ENCODE measurements at regions not wholly inside any gene's neighbourhood (a gene's known extent, or its start where the extent isn't known, plus 50 kb on each side); places are given as distances from the start of the nearest gene placed in this dataset.

DNA sequence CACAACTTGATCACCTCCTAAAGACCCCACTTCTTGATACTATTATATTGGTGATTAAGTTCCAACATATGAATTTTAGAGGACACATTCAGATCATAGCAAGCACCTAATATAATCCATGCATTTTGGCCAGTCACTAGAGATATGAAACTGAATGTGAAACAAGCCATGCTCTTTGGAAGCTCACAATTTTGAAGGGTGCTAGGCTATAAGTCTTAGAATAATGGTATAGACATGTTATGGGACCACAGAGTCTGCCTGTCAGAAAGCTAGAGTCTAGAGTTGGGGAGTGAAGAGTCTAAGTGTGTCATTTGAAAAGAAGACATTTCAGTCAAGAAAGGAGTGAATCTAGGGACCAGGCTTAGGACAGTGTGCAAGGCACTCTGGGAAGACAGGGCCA, 186.4 kb upstream of the SLC24A5 start:
- no peak for DNase-seq (ENCODE audit: low spot score)
- intact Hi-C loops (cut with DNase I): no loop called here

- no peak for DNase-seq (ENCODE audit: low spot score)
- intact Hi-C loops (cut with DNase I): no loop called here
Observed at GRCh38 chr15:47937834-47938233, 183.0 kb upstream of the SLC24A5 start.

DNA sequence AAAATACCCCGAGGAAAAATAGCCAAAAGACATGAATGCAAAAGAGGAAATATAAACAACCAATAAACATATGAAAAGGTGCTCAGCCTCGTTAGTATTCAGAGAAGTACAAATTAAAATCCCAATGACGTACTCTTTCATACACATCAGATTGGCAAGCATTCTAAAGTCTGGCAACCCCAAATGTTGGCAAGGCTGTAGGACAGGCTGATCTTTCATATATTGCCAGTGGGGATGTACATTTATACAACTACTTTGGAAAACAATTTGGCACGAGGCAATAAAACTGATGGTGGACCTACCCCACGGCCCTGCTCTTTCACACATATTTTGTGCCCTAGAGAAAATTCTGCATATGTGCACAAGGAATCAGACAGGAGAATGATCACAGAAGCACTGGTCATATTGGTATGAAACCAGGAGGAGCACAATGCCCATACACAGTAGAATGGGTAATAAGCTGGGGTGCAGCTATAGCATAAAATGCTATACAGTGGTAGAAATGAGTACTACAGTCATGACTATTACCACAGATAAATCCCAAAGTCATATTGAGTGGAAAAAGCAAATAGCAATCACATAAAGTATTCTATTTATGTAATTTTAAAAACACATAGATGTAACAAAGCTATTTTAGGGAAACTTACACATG, 176.0 kb upstream of the SLC24A5 start:
- intact Hi-C loops (cut with DNase I): no loop called here
- DNase-seq (ENCODE audit: low spot score): no peak

- intact Hi-C loops (cut with DNase I): no loop called here
- DNase-seq (ENCODE audit: low spot score): no peak
Observed at GRCh38 chr15:47945872-47946650, 174.7 kb upstream of the SLC24A5 start.

GRCh38 chr15:47949815-47950214, 171.0 kb upstream of the SLC24A5 start:
- no peak for DNase-seq (ENCODE audit: low spot score)
- intact Hi-C loops (cut with DNase I): no loop called here

DNA sequence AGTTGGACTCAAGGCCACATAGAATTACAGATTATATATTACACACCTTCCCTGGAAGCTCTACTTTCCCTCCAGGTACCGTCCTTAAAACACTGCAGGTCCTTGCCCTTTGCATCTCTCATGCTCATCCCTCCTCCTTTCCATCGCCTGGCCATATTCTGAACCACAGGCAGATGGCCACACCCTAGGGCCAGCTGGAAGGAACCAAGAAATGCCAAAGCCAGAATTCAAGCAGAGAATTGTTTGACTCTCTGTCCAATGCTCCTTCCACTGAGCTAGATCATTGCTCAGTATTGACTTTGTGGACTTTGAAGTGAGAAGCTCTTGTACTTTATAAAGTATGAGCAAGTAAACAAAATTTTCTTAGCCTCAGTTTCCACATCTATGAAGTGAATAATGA, 170.3 kb upstream of the SLC24A5 start:
- no peak for DNase-seq (ENCODE audit: low spot score)
- intact Hi-C loops (cut with DNase I): no loop called here

DNA sequence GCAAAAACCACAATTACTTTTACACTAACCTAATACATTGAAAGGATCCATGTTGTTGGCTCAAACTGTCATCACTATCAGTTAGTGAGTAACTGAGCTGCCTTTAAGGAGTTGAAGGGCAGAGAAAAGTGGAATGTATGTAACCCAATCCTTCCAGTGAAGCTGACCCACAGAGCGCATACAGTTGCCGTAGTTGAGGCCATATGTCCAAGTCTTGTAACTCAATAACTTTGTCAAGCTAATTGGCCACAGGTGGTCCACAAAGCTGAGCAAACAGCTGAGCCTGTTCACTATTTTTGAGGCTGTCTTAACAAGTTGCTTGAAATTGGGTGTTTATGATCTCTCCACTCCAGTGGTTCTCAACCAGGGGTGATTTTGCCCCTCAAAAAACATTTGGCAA, 169.0 kb upstream of the SLC24A5 start:
- DNase-seq (ENCODE audit: low spot score): no peak
- intact Hi-C loops (cut with DNase I): no loop called here

- no peak for DNase-seq (ENCODE audit: low spot score)
- intact Hi-C loops (cut with DNase I): no loop called here
Observed at GRCh38 chr15:47954196-47954595, 166.6 kb upstream of the SLC24A5 start.

GRCh38 chr15:47955021-47955420, 165.8 kb upstream of the SLC24A5 start:
- DNase-seq (ENCODE audit: low spot score): no peak
- intact Hi-C loops (cut with DNase I): no loop called here

- intact Hi-C loops (cut with DNase I): no loop called here
- DNase-seq (ENCODE audit: low spot score): no peak
Observed at GRCh38 chr15:47959617-47960413, 161.0 kb upstream of the SLC24A5 start.

DNA sequence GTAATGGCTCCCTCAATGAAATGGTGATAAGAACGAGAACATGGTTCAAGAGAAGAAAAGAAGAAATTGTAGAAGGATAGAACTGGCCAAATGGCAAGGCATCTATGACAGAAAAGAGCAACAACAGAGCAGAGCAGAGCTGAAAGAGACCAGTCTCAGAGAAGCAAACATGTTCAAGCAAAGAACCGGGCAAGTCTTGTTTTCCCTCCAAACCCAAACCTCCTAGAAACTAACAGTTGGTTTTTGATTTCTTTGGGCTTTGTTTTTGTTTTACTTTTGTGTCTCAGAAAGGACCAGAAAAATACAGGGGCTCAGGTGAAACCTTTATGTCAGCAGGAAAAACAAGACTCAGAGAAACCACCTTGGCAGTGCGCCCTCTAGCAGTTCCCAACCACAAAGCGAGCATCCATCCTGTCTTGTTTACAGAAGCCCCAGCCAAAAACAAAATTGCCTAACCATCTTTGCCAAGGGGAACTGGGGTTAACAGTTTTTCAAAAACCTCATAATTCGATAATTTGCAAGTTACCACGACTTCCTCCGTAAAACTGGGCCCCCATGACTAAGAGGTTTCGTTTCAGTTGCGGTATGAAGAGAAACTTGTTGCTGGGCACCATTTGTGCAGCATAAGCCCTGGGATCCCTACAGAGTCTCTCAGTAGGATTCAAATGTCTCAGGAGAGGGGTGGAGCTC, 159.2 kb upstream of the SLC24A5 start:
- intact Hi-C loops (cut with DNase I): no loop called here
- no peak for DNase-seq (ENCODE audit: low spot score)

DNA sequence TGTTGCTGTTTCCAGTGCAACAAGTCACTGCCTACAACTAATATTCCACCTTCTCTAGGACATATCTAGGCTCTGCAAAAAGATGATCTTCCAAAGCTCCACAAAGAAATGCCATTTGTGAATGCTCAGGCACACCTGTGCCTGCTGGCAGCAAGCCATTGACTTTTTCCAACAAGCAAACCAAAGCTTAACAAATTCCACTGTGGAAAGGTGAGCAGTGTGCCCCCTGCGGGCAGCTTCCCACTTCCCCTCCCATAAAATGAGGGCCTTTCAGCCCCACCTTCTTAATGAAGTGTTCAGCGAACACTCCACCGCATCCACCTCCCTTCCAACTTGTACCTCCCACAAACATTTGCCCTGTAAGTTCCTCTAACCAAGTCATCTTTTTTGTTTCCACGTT, 157.5 kb upstream of the SLC24A5 start:
- DNase-seq (ENCODE audit: low spot score): no peak
- intact Hi-C loops (cut with DNase I): no loop called here

DNA sequence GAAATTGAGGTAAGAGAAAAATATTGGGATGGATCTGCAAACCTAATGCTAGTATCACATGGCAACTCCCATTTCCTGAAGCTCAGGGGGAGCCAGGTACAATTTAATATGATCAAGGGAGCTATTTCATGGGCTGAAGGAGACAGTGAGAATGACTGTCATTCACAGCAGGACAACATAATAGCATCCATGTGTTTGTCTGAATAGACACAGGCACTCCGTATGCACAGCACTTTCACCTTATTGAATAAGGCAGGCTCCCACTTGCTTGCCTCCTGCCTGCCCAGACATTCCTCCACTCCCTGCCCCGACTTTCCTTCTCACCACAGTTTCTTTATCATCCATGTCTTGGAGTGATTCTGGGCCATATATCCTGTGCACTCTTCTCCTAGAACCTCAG, 156.6 kb upstream of the SLC24A5 start:
- intact Hi-C loops (cut with DNase I): no loop called here
- DNase-seq (ENCODE audit: low spot score): no peak

GRCh38 chr15:47965297-47965696, 155.5 kb upstream of the SLC24A5 start:
- DNase-seq (ENCODE audit: low spot score): no peak
- intact Hi-C loops (cut with DNase I): no loop called here

DNA sequence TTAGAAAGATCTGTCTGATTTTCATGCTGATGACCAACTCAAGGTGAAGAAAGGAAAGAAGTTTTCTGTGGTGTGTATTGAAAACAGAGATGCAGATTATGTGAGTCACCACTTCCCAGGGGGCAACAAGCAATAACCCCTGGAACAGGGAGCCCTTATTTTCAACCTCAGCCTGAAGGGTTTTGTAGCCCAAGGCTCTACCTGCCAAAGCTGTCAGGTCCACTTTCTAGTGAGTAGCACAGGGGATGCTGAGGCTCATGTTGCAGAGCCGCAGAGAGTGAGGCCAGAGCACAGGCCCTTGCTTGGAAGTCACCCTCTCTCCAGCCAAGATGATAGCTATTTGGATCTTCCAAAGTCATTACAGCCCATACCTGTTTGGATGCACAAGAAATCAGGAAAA, 152.2 kb upstream of the SLC24A5 start:
- DNase-seq (ENCODE audit: low spot score): no peak
- intact Hi-C loops (cut with DNase I): no loop called here

DNA sequence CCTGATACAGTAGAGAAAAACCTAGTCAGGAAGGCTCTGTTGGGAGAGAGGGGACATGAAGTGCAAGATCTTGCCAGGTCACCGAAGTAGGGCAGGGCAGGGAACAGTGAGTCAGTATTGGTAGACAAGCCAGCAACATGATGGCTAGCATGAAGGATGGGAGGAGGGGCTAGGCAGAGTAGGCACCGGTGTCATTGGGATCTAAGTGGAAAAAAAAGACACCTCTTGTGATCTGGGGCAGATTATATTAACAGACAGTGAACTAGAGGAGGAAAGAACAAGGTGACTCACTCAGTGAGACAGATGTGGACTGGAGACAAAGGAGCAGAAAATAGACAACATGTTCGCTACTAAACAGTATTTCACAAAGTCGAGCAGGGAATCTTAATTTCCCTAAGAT, 149.2 kb upstream of the SLC24A5 start:
- no peak for DNase-seq (ENCODE audit: low spot score)
- intact Hi-C loops (cut with DNase I): no loop called here

- DNase-seq (ENCODE audit: low spot score): no peak
- intact Hi-C loops (cut with DNase I): no loop called here
Observed at GRCh38 chr15:47972738-47973137, 148.1 kb upstream of the SLC24A5 start.

- no peak for DNase-seq (ENCODE audit: low spot score)
- intact Hi-C loops (cut with DNase I): no loop called here
Observed at GRCh38 chr15:47974724-47975123, 146.1 kb upstream of the SLC24A5 start.

- intact Hi-C loops (cut with DNase I): no loop called here
- no peak for DNase-seq (ENCODE audit: low spot score)
Observed at GRCh38 chr15:47975427-47975826, 145.4 kb upstream of the SLC24A5 start.

DNA sequence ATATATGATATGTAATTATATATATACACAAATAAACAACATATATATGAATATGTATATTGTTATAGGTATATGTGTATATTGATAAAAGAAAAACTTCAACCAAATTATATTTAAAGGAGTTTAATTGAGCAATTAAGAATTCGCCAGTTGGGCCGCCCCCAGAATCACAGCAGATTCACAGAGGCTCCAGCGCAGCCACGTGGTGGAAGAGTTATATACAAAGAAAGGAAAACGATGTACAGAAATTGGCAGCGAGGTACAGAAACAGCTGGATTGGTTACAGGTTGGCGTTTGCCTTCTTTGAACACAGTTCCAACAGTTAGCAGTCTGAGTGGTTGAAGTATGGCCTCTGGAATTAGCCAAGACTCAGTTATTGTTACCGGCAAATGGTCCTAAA, 137.3 kb upstream of the SLC24A5 start:
- intact Hi-C loops (cut with DNase I): no loop called here
- DNase-seq (ENCODE audit: low spot score): no peak

Data from cardiac septum (tissue), 1 donor.